Motor neuron (in vitro differentiated cells): ENCODE measurements at regions not wholly inside any gene's neighbourhood (a gene's known extent, or its start where the extent isn't known, plus 50 kb on each side); places are given as distances from the start of the nearest gene placed in this dataset.
A peak's percentile ranks its signal among the peaks of the same experiment; 100 is the strongest.

ENCODE experiments used
- ATAC-seq, 8 experiments: fragments of 200-7000 bp; cut with Tn5 transposase; replicated peaks in 6 of 8; 2 replicates each; pipeline ENCODE4 v1.8.0; 2021; ENCODE audit warnings: mild to moderate bottlenecking in 8 of 8, moderate library complexity in 8 of 8
- H3K27ac ChIP-seq, 2 donors: fragments of 250-450 bp; sonication (Bioruptor Pico); 2 replicates each; pipeline ENCODE4 v1.9.0; 2021; ENCODE audit warnings: antibody characterized with exemption in 2 of 2, mild to moderate bottlenecking in 2 of 2, moderate library complexity in 1 of 2
- H3K4me1 ChIP-seq, 2 donors: fragments of 250-450 bp; sonication (Bioruptor Pico); replicated peaks in 1 of 2; 2 replicates each; pipeline ENCODE4 v1.6.1; 2021; ENCODE audit warnings: antibody characterized with exemption in 2 of 2, mild to moderate bottlenecking in 2 of 2, moderate library complexity in 1 of 2
- H3K4me3 ChIP-seq, 5 donors: fragments of 250-450 bp; sonication (Bioruptor Pico); 2 replicates each; pipeline ENCODE4 v1.9.0; 2021; ENCODE audit warnings: antibody characterized with exemption in 5 of 5, mild to moderate bottlenecking in 5 of 5, moderate library complexity in 4 of 5
- WGBS, 10 experiments: fragments of 450-650 bp; shearing (Covaris generic); methylation state at CpG; one replicate each; pipeline ENCODE4 v1.0.0; 2022; 5-methylcytosine and 5-hydroxymethylcytosine counted together
- in situ Hi-C, 9 experiments: fragments of 400-800 bp; cut with MboI; loops; one replicate each; pipeline ENCODE4 v1.15.0; 2021; ENCODE audit warnings: low sequenced_read_pairs in 9 of 9, low pct_unique_long_range_greater_than_20kb in 2 of 9; ENCODE audit not compliant: unreplicated experiment in 9 of 9

GRCh38 chr18:76553715-76554546 lies 58.9 kb upstream of the ZNF516 start:
- in situ Hi-C loops, result no loop called here
- H3K4me1 ChIP-seq, result no peaks in the 10 kb centered on the region
- ATAC-seq, result peak in 3 of 8 experiments; percentile 83 to 100 (median 98)
- no peak overlapping the region for H3K4me3 ChIP-seq
- no peak overlapping the region for H3K27ac ChIP-seq
- WGBS, 10 experiments, result 0 to 100% (median 95%) methylated on average over 1 to 4 of the region's 5 CpGs; no CpG with 5 or more reads in 3 of the 10 experiments

- WGBS, 10 experiments, result 53 to 98% (median 95%) methylated on average over 2 to 11 of the region's 12 CpGs; no CpG with 5 or more reads in 3 of the 10 experiments
- no peak for ATAC-seq
These were observed 53.5 kb upstream of the ZNF516 start for GRCh38 chr18:76548541-76548940.

GRCh38 chr18:76547296-76547695 lies 52.3 kb upstream of the ZNF516 start:
- Histone ChIP-seq H3K27ac (no peak overlapping the region), H3K4me3 (no peak overlapping the region), H3K4me1 (peaks cover 12 to 15% of the 10 kb centered on the region in 2 donors)
- 41 to 98% (median 93%) methylated on average over 4 to 11 of the region's 11 CpGs; no CpG with 5 or more reads in 1 of the 10 experiments for WGBS, 10 experiments
- in situ Hi-C loops, result no loop called here
- no peak for ATAC-seq

More at GRCh38 chr18:76548541-76548940, 53.5 kb upstream of the ZNF516 start:
- Histone ChIP-seq H3K4me1 (peaks cover 12 to 15% of the 10 kb centered on the region in 2 donors), H3K27ac (no peak overlapping the region), H3K4me3 (no peak overlapping the region)
- in situ Hi-C loops, result no loop called here

- Histone ChIP-seq H3K4me3 (no peak overlapping the region), H3K27ac (no peak overlapping the region), H3K4me1 (peaks cover 12 to 15% of the 10 kb centered on the region in 2 donors)
- WGBS, 10 experiments, result 23 to 92% (median 67%) methylated on average over 4 to 6 of the region's 6 CpGs
- in situ Hi-C loops, result no loop called here
- no peak for ATAC-seq
These were observed 51.4 kb upstream of the ZNF516 start for GRCh38 chr18:76546436-76546835.

GRCh38 chr18:76546088-76546435 lies 51.0 kb upstream of the ZNF516 start:
- in situ Hi-C loops, result no loop called here
- WGBS, 10 experiments, result 7 to 90% (median 49%) methylated on average over 2 to 7 of the region's 7 CpGs; no CpG with 5 or more reads in 1 of the 10 experiments

GRCh38 chr18:76545433-76546087 lies 50.5 kb upstream of the ZNF516 start:
- Histone ChIP-seq H3K4me1 (peaks cover 14 to 15% of the 10 kb centered on the region in 2 donors), H3K4me3 (no peak overlapping the region), H3K27ac (no peak overlapping the region)
- in situ Hi-C loops, result no loop called here
- ATAC-seq, result peak in 1 of 8 experiments; percentile 58
- 60 to 92% (median 73%) methylated on average over 3 to 14 of the region's 14 CpGs; no CpG with 5 or more reads in 2 of the 10 experiments for WGBS, 10 experiments

More at GRCh38 chr18:76546088-76546435, 51.0 kb upstream of the ZNF516 start:
- peak in 4 of 8 experiments; percentile 15 to 96 (median 44) for ATAC-seq
- Histone ChIP-seq H3K4me1 (peaks cover 12 to 15% of the 10 kb centered on the region in 2 donors), H3K27ac (no peak overlapping the region), H3K4me3 (no peak overlapping the region)

GRCh38 chr18:76544511-76545345 lies 49.7 kb upstream of the ZNF516 start:
- in situ Hi-C loops, result no loop called here
- Histone ChIP-seq H3K4me1 (peaks cover 14 to 15% of the 10 kb centered on the region in 2 donors), H3K27ac (no peak overlapping the region), H3K4me3 (no peak overlapping the region)
- WGBS, 10 experiments, result 29 to 92% (median 83%) methylated on average over 1 to 6 of the region's 10 CpGs; no CpG with 5 or more reads in 2 of the 10 experiments
- ATAC-seq, result no peak
